A549 (cell line): ENCODE measurements at regions not wholly inside any gene's neighbourhood (a gene's known extent, or its start where the extent isn't known, plus 50 kb on each side); places are given as distances from the start of the nearest gene placed in this dataset.

Source experiments
- CTCF ChIP-seq: fragments of >200 bp; sonication (Bioruptor Twin); formaldehyde crosslinking; IDR thresholded peaks from 3 replicates; pipeline ENCODE4 v1.5.1; 2016
- ELK1 ChIP-seq: fragments of 150-350 bp; IDR thresholded peaks from 2 replicates; pipeline ENCODE4 v1.6.1; 2014; ENCODE audit warnings: low read depth, mild to moderate bottlenecking, low read length
- JUNB ChIP-seq: fragments of >200 bp; sonication (Bioruptor Twin); formaldehyde crosslinking; IDR thresholded peaks from 2 replicates; pipeline ENCODE4 v1.6.1; 2016
- KDM1A ChIP-seq: fragments of 200-600 bp; sonication (generic); IDR thresholded peaks from 2 replicates; pipeline ENCODE4 v1.6.1; 2016; ENCODE audit warnings: low read depth, mild to moderate bottlenecking
- POLR2A ChIP-seq: IDR thresholded peaks from 2 replicates; pipeline ENCODE4 v1.6.1; 2012; ENCODE audit warnings: mild to moderate bottlenecking, low read length

DNA sequence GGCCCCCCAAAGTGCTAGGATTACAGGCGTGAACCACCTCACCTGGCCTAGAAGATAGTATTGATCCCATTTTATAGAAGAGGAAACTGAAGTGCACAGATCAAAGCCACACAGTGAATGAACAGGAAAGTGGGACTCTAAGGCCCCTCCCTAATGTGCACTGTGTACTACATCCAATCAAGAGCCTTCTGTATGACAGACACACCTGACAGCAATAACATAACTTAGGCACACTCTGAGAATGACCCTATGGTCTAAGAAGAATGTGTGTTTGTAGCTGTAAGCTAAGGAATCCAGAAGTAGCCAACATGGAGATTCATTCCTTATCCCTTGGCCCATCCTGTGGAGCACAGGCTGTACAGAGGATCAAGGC, 271.2 kb downstream of the SMARCA2 start:
- TF ChIP-seq JUNB (no peak), CTCF (no peak), ELK1 (no peak), KDM1A (no peak), POLR2A (no peak)
